ENCODE measurements at regions not wholly inside any gene's neighbourhood (a gene's known extent, or its start where the extent isn't known, plus 50 kb on each side); places are given as distances from the start of the nearest gene placed in this dataset.
A peak's percentile ranks its signal among the peaks of the same experiment; 100 is the strongest.

DNA sequence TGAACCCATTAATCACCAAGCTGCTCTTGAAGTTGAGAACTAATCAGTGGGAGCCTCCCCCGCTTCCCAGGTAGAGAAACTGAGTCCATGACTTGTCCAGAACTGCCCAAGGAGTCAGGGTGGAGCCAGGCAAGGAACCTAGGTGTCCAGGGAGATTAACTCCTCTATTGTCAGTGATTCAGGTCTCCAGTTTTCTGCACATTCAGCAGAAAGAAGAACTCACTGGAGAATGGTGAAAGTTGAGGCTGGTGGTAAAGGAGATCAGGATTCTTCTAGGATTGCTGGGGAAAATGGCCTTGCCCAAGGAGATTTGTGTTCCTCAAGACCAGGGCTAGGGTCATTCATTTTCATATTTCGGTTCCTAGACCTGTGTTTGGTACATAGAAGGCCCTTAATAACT is 87.2 kb upstream of the CISTR start:
- DNase-seq (ENCODE audit: low spot score) = no peak

DNA sequence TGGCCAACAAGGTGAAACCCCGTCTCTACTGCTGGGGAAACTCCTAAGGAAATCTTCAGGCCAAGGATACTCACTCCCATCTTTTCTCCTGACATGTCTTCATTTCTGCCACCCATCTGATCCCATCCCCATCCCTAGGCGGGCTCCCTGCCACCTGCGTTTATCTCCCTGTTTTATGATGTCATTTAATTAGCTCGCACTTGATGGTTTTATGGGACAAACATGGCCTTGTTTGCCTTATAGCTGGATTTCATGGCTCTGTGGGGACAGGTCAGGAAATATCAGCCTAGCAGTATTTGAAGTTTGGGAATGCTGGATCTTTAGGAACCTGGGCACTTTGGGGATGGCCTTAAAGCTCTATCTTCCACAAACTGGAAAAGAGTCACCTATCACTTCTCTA is 88.5 kb upstream of the CISTR start:
- no peak for DNase-seq (ENCODE audit: low spot score)

DNA sequence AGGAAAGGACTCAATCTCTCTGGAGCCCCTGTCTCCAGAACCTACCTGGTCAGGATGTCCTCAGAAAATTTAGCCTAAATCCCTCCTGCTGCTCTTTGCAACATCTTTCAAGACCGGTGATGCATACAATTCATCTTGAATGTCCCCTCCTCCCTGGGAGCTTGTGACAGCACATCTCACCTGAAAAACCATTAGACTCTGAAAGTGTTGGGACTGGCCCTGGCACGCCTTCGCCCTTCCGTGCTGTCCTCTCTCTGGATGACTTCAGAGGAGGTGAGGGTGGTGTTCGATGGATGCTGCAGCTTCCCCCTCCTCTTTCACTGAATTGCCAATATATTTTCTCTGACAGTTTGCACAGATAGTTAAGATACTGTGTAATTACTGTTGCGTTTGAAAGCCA is 90.9 kb upstream of the CISTR start:
- DNase-seq (ENCODE audit: low spot score) = no peak

DNA sequence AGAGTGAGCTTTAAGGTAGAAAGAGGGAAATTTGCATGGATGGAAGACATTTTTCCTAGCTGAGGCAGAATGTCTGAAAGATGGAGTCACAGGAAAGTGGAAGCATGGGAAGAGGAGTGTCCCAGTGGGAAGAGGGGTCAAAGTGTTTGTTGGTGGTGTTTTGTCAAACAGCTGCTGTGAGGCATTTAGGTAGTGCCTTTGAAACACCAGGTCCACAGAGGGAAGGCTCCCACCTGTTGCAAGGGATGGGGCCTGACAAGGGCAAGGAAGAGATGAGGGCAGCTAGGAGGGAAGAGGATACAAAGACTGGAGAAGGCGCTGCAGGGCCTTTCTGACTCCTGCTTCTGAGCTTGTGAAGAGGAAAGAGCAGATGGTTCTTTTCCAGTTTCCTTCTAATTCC is 91.8 kb upstream of the CISTR start:
- DNase-seq (ENCODE audit: low spot score) = no peak

DNA sequence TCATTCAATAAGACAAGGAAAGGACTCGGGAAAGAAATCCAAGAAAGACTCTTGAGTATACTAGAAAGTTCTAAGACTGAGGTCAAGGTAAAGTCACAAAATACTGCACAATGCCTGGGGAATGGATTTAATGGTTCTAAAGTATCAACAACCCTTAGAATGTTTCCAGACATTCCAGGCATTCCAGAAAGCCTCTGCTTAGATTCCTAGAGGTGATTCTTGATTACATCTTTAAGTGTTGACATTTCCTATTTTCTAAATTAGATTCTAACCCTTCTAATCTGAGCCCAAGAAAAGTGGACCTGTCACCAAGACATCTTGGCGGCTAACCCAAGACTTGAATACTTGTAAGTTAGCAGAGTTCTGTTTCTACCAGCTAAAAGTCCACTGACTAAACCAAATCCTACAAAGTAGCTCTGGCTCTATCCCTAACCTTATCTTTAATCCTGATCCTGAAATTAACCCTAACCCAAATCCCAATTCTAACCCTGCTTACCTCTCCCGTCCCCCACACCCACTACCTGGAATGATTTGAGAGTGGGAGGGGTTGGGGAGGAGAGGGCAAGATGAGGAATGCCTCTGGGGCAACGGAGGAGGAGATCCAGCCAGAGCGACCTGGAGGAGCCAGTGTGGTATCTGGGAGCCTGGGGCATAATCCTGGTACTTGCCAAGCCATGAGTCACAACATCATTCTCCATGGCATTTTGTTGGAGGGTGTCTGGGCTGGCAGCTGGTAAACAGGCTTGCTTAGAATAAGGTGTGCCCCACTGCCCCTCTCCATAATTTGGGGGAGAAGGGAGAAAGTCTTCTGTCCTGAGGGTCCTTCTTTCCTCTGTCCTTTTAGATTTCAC is 93.4 kb upstream of the HOXC13 start:
- no peak for DNase-seq (ENCODE audit: low spot score)

DNA sequence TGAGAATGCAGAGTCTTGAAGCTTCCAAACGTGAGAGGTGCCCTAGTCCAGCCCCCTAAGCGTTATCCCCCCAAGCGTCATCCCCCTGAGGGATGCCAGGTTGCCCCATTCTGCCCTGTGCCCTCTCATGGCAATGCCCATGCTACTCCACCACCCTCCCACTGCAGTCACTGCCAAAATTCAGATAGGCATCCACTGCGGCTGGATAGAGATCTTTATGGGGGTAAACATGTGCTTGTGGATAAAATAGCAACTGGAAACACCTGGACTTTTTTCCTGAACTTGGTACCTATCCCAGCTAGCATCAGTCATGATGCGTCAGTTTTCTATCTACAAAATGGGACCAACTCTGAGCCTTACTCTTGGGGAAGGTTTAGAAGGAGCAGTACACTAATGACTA is 92.7 kb upstream of the HOXC13 start:
- DNase-seq (ENCODE audit: low spot score) = no peak

DNA sequence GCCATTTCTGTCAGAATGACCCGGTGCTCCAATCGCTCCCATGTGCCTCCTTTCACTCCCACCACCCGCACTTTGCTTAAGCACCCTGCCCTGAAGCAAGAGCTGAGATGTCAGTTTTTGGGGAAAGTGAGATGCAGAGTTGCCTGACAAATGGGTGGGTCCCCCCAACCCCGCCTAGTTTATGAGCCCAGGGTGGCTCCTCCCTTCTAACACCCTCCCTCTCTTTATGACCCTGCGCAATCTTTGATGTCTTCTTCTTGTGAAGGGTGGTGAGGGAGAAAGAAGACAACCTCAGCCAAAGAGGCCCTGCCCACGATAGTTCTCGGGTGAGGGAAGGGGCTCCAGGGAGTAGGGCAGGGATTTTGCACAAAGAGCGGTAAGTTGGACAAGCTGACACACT is 89.5 kb upstream of the HOXC13 start:
- no peak for DNase-seq (ENCODE audit: low spot score)

DNA sequence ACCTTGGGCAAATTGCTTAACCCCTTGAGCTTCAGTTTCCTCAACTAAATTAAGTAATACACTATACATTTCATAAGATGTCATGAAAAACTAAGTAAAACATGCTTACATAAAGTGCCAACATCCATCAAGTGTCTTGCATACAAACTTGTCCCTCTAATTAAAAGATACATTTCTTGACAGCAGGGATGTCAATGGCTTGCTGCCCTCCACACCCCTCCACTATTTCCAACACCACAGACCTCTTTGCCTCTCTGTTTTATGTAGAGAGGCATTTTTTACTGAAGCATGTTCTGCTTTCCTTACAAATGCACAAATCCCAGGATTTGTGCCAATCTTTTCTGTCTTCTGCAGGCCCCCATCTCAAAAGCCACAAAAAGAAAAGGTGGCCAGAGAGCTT is 89.0 kb upstream of the HOXC13 start:
- DNase-seq (ENCODE audit: low spot score) = no peak

DNA sequence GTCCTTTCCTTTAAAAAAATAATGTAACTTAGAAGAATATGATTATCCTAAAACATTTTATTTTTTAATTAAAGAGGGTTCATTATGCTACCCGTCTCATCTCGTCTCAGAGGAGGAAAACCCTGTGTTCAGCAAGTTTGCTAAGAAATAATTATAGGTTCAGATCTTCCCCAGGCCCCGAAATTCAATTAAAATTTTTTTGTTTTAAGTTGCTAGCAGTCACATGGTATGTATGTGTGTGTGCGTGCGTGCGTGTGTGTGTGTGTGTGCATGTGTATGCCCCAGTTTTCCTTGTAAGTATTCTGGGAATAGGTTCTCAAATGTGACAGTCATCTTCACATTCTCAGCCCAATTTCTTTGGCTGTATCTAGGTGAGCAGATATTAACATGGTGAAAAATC is 86.6 kb upstream of the HOXC13 start:
- no peak for DNase-seq (ENCODE audit: low spot score)

DNA sequence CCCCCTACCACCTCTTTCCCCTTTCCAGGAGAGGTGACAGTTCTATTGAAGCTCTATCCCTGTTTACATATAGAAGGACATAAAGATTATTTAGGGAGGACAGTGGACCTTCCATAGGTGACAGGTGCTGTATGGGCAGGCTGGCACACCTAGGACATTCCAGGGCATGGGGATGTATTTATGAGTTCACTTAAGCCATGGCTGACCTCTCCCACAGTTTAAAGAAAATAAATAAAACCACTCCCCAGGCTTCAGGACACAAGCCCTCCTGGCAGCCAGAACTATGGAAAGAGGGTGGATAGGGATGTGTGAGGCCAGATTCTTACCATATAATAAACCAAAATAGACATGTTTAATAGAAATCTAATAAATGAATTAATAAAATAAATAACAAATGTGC is 85.6 kb upstream of the HOXC13 start:
- DNase-seq (ENCODE audit: low spot score) = no peak

DNA sequence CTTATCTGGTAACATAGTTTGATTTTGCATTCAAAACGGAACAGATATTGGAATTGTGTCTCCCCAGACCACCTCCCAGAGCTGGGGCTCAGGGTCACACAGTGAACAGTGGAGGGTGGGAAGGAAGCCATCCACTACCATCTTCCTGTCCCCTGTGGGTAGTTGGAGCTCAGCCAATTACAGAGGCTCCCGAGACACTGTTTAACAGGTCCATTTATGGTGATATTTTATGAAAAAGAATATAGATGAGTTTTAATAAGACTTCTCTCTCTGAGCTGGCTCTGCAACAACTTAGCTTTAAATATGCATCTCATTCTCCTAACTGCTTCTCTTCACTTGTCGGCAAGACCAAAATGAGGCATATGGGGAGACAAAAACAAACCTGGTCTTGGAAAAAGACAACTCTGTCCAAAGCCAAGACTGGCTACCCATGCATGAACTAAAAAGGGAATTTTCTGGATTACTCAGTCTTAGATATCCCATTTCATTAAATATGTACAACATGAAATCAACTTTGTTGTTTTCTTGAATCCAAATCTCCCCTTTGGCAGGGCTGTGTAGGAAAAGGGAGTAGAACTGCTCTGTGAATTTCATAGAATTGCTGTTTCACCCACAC is 83.8 kb upstream of the HOXC13 start:
- DNase-seq (ENCODE audit: low spot score) = no peak

DNA sequence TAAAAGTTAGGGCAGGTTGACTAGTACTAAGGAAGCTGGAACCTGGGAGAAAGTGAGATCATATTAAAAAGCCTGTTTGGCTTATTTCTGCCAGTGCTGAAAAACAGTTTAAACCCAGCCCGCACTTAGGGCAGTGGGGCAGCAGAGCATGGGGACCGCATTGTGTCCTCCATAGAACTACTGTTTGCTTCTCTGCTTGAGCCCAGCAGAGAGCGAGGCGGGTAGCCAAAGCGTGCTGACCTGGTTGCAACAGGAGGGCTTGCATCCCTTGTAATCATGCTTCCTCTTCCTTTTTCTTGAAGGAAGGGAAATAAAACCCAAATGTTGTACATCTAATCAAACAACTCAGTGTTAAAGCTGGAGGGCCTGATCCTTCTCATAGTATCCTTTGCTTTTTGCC is 82.5 kb upstream of the HOXC13 start:
- no peak for DNase-seq (ENCODE audit: low spot score)

DNA sequence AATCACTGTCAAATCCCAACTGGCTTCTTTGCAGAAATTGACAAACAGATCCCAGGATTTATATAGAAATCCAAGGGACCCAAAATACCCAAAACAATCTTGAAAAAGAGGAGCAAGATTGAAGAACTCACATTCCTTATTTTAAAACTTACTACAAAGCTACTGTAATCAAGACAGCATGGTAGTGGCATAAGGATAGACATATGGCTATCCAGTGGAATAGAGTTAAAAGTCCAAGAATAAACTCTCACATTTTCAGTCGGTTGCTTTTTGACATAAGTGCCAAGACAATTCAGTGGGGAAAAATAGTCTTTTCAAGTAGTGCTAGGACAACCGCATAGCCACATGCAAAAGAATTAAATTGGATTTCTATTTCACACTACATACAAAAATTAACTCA is 81.0 kb upstream of the HOXC13 start:
- no peak for DNase-seq (ENCODE audit: low spot score)

DNA sequence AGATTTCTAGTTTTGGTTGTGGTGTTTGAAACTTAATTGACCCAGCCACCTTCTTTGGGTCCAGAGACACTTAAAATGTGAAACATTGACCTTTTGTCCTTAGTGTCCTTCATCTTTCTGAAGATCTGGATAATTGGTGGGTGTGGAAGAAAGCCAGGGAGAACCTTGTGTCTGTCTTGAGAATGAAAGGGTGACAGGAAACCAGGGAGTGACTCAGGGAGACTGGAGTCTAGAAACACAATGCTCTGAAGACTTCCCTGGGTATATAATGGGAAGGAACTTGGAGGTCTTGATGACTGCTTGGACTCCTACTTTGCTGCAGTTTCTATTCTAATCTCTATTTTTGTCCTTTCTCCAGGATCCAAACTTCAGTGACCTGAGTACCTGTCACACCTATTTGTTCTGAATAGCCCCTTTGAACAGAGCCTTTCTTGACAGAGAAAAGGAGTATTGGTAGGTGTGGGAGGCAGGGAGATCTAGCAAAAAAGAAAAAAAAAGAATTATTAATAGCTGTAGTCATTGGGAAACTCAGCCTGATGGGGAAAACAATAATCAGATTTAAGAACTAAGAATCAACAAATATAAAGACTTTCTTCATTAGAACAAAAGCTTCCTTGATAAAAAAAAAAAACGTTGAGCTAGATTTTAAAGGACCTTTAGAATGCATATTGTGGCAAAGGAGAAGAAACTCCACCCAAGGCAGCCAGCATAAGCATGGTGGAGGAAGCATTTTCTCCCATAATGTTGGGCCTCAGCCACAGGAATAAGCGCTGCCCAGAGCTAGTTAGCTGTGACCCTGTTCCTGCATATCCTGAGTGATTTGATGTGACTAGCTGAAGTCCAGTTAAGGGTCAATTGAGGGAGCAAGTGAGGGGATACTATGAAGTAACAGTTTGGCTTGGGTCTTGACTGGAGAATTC is 77.9 kb upstream of the HOXC13 start:
- DNase-seq (ENCODE audit: low spot score) = no peak

DNA sequence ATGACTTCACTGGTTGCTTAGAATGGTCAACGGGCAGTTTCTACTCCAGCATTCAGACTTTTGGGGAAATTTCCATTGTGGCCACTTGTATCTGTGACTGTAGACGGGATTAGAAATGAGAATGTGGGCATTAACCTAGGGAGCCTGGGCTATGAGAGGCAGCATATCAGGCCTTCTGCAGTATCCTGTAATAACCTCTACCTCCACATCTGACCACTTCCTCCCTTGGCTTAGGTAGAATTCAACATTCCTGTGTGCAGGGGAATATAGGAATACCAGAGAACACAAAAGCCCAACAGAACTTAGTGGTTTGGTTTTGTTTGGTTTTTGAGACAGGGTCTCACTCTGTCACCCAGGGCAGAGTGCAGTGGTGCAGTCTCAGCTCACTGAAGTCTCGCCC is 76.4 kb upstream of the HOXC13 start:
- DNase-seq (ENCODE audit: low spot score) = no peak

DNA sequence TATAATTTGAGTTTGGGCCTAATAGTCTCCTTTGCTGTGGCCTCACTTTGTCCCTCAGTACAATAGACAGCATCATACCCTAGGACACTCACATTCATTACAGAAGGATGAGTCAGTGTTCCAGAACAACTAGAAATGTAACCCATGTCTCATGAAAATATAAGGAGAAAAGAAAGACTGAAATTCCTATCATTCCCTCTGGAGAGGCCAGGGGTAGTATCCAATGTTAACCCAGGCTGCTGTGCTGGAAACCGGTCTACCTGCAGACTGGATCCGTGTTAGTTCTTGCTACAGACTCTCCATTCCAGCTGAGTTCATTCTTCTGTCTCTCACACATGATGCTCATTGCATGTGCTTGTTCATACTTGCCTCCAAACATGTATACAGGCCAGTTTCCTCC is 75.8 kb upstream of the HOXC13 start:
- DNase-seq (ENCODE audit: low spot score) = no peak

DNA sequence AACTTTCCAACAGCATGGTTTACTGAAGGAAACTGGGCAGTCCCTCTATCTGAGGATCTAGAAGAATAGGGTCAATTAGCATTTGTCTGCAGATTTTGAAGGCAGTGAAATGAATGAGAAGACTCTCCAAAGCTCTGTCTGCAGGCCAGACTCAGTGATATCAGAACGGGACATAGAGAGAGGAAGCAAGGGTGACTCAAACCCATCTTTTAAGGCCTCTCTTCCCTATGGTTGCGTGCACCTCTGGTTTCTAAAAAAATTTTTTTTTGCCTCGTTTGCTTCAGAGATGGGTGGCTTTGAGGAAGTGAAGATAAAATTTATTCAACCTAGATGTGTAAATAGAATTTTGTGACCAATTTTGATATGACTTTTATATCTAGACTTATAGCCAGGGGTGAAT is 71.9 kb upstream of the HOXC13 start:
- DNase-seq (ENCODE audit: low spot score) = no peak

DNA sequence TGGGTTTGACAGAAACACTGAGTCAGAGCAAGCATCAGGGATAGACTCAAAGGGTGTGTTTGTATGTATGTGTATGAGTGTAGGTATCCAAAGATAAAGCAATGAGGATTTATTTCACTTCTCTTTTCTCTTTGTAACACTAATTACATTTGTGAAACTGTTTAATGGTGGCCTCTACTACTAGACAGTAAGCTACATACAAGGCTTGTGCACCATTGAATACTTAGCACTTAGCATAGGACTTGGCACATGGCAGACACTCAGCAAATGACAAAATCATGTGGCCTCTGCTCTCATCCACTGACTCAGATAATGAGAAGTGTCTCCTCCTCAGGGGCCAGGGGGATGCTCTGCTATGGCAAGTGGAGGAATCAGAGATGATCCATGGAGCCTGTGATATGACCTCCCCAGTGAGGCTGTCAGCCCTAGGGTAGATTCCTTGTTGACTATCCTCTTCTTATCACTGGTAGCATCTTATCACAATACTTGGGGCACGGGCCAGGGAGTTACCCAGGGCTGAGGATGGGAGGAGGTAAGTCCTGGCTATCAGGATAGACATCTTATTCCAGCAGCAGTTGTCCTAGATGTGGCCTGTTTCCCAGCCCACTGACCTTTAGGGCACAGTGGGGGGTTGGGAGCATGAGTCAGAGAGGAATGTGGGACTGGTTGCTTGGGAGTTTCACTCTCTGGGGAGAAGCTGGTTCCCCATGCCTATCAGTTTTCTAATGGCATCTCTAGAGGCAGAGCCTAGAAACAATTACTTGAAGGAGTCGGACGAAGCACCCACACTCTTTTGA is 71.2 kb upstream of the HOXC13 start:
- DNase-seq (ENCODE audit: low spot score) = no peak

DNA sequence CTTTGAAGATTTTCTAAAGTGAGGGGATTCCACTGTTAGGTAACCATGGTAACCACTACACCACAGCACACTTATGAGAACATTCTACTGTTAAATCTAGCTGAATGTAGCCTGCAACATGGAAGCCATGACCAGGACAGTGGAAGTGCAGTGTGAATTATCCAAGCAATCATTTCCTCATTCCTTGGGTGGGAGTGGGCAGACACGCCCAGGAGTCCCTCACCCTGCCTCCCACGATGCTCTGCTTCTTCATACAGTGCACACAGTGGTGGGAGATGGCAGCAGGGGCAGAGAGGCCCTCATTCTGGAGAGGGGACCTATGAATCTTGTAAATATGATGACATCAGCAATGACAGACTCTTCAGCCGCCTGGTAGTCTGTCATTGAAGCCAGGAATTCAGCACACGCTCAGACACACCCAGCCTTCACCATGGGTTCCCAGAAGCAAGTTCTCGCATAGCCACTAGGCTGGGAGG is 70.1 kb upstream of the HOXC13 start:
- no peak for DNase-seq (ENCODE audit: low spot score)

DNA sequence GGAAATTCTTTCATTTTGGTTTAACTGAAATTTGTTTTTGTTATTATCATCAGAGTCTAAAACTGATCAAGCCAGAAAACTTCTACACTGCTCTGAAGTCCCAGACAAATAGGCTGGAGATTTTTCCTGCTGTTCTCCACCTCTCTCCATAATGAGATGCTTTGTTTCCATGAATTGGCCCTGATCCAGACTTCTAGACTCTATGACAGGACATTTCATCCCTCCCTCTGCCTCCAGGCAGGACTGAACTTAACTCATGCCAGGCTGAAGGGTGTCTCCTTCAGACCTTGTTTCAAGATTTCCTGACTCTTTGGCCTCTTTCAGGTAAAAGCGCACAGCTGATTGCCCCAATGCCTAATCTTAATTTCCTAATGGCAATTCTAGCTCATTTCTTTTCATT is 69.1 kb upstream of the HOXC13 start:
- peak; percentile 17 for DNase-seq (ENCODE audit: low spot score)

DNA sequence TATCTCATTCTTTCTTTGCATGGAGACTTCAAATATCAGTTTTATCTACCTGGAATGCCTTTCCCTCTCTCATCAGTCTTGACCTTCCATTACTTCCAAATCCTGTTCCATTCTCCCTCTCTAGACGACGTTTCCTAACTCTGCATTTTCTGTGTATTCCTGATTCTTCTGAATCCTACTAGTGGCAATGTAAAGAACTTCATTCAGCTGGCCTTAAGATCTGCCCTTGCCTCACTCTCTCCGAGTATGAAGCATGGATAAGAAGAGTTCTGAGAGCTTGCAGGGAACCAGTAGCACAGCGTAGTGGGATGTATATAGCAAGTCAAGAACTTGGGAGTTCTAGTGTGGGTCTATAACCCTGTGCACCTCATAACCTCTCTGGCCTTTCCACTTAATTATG is 68.5 kb upstream of the HOXC13 start:
- DNase-seq (ENCODE audit: low spot score) = no peak

DNA sequence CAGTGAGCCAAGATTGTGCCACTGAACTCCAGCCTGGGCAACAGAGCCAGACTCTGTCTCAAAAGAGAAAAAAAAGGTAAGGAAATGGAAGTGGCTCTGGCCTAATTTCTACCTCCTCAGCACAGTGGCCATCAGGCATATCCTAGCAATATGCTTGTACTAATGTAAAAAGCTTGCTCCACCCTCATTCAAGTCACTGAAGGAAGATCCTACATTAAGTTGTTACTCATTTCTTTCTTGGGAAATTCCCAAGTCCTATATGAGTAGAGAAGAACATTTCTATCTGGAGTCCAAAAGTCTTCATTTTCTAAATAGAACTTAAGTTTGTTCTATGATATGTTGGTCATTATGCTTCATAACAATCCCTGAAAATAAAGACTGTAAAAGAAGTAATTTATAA is 67.3 kb upstream of the HOXC13 start:
- no peak for DNase-seq (ENCODE audit: low spot score)

Measured in putamen (tissue), 1 donor.